ENCODE measurements at regions not wholly inside any gene's neighbourhood (a gene's known extent, or its start where the extent isn't known, plus 50 kb on each side); places are given as distances from the start of the nearest gene placed in this dataset.

DNA sequence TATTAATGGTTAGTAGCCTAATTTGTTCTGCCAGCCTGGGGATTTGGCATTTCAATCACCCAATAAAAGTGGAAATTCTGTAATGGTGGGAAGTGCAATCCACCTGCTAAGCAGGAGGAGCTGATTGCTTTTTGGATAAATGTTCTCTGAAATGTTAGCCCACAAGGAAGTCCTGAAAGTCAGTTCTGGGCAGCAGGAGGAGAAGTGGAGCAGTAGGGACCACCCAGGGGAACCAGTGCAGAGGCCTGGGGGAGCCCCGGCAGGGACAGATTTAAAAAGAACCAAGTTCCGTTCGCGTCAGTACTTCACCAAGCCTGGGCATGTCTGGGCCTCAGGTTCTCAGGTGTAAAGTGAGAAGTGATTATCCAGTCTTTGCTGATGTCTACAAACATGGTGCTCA, 248.5 kb upstream of the RAB6C start:
- DNase-seq: no peak

DNA sequence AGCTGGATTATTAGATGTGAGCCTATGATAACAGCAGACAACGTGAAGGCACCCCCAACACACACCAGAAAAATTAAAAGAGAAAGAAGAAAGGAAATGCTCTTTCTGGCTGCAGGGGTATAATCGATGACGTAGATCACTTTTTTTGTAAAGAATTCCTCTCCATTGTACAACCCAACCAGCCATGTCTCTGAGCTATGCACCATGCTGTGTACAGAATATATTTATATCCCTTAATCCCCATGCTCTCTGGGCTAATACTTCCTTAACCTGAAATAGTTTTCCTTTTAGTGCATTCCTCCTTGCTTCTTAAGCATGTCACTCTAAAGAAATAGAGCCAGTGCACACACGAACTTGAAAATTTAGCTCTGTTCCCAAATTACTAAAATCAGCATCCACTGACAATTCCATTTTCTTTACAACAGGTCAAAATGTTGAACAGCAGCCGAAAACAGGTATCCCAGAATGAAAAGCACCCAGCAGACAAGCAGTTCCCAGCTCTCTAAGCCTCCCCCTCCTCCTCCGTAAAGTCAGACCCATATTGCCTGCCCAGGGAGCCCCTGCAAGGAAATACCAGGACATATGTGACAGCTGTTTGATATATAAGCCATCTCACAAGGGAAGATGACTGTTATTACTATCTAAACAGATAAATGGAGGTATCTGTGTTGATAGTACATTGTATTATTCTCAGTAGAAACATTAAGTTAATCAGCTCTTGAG, 247.4 kb upstream of the RAB6C start:
- DNase-seq: no peak

DNA sequence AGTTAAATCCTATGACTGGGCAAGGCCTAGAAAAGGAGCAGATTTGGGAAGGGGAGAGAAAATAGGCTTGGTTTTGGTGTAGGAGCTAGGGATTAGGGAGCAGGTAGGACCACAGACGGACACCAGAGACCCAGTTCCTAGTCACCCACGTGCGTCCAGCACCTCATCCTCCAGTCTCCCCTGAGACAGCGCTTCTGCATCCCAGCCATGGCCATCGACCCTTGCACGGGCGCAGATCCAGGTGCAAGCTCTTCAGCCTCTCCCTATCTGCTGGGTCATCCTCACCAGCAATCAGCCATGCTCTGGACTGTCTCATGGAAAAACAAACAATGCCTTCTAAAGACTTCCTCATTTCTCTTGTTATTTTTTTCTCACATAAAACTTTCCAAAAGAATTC, 246.8 kb upstream of the RAB6C start:
- no peak for DNase-seq

DNA sequence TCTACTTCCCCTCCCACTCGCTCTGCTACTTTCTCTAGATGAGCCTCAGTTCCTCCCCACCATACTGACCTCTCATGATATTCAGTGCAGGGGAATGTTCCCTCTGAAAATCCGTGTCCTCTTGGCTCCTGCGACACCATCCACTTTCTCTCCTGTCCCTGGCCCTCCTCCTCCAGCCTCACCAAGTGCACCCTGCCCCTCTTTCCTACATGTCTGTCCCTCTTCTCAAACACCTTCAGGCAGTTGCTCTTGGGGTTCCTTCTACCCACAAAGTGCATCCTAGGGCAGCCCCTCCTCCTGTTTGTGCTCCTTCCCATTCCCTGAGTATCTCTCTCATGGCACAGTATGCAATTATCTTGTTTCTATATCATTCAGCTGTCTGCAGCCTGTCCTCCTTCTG, 246.4 kb upstream of the RAB6C start:
- DNase-seq: no peak

DNA sequence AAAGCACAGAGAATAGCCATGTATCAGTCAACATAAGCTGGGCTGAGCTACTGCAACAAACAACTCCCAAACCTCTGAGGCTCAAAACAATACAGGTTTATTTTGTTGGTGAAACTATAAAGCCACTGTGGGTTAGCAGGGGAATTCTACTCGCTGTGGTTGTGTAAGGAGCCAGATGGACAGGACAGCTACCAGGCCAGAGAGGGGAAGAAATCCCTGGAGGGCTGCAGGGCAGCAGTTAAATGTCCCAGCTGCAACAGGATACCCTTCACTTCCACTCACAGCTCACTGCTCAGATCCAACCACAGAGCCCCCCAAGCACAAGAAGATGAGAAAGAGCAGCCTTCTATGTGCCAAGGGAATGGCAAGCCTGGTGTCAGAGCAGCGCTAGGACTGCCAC, 245.9 kb upstream of the RAB6C start:
- DNase-seq: no peak

DNA sequence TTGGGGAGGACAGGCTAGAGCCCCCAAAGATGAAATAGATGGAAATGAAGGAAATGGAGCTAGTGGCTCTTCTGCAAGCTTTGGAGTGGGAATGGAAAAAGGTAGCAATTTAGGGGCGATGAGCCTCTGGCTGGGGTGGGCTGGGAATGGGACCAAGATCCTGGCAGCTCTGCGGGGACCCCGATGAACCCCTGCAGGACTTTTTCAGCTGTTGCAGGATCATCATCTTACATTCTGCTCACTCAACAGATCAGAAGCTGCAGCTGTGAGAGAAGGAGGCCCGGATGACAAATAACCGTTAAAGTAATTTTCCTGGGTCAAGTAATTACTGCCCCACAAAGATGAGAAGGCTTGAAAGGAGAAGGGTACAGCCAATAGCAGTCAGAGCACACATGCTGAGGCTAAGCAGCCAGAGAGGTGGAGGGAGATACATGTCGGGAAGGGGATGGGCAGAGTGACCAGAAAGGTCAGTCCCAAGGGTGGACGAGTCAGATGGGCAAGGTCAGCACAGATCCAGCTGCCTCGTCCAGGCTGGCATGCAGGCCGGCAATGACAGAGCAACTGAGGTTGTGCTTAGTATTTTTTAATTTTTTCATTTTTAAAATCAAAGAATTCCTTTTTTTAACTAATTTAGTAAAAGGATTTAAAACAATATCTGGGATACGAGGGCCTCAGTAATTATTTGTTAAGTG, 245.0 kb upstream of the RAB6C start:
- DNase-seq: no peak

DNA sequence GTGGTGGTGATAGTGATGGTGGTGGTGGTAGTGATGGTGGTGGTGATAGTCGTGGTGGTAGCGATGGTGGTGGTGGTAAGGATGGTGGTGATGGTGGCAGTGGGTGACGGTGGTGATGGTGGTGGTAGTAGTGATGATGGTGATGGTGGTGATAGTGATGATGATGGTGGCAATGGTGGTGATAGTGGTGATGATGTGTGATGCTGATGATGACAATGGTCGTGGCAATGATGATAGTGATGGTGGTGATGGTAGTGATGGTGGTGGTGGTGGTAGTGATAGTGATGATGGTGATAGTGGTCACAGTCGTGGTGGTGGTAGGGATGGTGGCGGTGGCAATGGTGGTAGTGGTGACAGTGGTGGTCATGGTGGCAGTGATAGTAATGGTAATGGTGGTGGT, 243.9 kb upstream of the RAB6C start:
- no peak for DNase-seq

DNA sequence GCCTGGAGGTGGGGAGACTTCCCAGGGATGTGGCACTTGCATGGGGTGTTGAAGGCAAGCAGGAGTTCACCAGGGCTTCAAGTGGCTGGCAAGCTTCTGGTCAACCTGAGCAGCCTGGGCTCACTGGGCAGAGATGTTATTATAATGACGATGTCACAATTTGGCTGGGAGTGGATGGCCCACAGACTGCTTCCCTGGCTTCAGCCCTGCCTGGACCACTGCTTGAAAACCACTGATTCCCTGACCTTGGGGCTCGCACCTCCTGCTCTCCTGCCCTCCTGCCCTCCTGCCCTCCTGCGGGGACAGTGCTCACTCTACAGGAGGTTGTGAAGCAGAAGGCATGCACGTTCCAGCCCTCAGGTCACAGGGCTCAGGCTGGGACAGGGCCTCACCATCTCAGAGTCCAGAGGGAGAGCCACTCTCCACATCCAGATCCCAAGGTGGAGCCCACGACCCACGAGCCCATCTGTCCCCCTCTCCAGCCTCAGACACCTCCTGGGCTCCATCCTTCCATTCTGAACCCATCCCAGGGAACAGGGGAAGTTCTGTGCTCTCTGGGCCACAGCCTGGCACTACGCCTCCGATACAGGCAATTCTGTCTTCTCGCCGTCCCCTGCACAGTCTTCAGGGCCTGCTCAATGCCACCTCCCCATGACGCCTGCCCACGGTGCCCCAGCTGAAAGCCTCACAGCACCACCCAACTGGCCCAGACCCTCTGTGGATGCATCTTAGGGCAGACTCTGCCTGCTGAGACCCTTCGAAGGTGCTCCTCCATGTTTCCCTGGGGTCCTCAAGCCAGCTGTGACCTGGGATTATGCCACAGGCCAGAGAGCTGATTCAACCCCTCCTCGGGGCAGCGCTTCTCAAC, 241.6 kb upstream of the RAB6C start:
- no peak for DNase-seq

DNA sequence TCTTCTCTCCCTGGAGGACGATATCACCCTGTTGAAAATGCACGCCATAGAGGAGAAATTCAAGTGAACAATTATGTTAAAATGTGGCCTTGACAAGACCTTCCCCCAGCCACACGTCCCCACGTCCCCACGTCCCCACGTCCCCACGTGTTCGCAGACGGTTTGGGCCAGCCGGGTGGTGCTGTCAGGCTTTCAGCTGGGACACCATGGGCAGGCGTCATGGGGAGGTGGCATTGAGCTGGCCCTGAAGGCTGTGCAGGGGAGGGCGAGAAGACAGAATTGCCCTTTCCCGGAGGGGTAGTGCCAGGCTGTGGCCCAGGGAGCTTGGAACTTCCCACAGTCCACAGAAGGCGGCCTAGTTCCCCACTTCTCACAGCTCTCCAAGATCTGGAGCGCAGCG, 240.7 kb upstream of the RAB6C start:
- no peak for DNase-seq

DNA sequence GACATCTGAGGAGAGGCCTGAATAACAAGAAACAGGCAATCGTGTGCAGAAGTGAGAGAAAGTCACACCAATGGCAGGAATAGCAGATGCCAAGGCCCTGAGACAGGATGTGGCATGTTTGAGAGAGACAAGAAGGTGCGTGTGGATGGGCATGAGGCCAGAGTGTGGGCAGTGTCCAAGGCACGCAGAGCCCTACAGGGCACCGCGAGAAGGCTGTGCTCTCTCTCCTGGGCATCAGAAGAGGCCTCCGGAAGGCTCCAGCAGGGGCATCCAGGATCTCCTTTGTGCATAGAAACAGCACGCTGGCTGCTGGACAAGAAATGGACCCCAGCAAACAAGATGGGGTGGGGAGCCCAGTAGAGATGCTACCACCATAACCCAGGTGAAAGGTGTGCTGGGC, 239.0 kb upstream of the RAB6C start:
- DNase-seq: no peak

DNA sequence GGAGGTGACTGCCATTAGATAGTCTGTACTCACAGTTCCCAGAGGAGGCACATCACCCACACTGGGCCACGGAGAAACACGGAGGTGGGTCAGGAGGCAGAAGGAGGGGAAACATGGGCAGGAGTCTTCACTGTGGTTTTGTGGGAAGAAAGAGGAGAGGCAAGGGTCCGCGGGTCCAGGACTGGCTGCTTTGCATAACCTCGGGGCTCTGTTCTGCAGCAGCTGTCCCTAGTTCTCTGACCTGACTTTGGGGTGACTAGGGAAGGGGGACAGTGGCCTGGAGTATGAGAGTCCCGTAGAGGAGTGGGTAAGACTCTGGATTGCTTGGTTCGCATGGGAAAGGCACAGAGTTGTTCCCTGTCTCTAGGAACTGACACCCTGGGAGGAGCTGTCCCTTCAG, 238.3 kb upstream of the RAB6C start:
- no peak for DNase-seq

DNA sequence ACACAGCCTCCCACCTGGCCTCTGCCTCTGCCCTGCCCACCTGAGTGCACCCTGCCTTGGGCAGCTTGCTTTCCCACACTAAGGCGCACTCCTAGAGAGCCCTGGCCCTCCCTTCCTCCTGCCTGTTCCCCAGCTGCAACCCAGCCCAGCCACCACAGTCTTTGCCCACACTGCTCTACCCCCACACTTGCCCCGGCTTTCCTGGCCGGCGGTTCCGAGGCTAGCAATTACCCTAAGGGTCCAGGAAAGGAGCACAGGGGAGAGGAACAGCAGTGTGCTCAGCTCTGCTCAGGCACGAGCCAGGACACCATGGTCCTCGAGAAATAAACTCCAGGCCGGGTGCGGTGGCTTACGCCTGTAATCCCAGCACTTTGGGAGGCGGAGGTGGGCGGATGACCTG, 237.8 kb upstream of the RAB6C start:
- no peak for DNase-seq

DNA sequence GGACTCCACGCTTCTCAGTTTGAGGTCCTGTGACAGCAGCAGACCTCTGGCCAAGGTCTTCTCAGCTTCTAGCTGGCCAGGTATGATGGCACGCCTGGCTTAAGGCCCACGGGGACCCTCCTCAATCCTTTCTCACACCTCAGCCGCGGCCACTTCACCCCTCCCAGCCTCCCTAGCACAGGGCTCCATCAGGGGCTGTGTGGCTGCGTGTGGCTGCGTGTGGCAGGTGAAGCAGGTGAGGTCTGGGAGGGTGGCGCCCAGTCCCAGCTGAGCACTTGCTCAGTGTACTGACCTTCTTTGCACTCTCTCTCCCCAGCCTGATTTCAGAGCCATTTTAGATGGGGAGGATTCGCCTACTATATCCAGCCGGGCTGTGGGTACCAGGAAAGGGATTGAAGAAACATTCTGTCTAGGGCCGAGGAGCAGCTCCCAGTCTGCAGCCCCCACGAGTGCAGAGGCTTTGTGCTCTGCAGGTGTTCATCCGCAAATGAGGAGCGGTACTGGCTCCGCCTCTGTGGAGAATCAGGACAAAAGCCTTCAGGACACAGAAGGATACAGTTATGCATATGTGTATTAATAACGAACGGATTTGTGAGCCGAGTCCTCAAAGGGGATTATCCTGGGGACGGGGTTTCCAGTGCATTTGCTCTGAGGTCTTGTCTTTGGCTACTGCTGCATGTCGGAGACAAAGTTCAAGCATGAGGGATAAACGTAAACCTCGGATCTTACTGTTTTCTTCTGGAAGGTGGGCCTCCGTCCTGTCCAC, 236.9 kb upstream of the RAB6C start:
- no peak for DNase-seq

DNA sequence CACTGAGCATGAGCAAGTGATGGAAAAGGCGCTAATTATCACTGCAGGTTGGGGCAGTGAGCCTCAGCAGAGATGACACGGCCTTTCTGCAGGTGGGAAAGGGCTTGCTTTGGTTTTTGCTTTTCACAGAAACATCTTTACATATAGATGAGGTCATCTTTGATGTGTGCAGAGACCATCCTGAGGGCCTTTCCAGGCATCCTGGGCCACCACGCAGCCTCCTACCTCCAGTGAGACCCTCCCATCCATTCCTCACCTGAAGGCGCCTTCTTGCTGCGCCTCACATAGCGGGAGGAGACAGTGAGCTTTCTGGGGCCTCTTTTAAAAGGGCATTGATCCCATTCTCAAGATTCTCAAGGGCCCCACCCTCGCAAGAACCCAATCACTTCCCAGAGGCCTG, 235.3 kb upstream of the RAB6C start:
- no peak for DNase-seq

DNA sequence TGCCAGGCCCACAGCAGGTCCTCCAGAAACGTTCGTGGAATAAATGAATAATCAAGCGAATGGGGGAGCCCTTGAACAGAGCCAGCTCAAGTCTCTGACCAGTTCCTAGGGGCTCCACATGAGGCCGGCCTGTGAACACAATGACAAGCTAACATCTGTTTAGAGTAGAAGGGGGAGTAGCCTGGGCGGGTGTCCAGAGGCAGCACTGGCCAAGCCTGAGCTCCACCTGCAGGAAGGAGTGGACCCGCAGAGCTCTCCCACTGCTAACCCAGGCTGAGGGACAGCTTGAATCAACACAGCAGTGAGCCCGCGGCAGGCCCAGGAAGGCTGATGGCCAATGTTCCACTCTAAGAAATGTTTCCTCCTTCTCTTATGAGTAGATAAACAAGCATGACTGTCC, 234.8 kb upstream of the RAB6C start:
- peak; percentile 76 for DNase-seq

DNA sequence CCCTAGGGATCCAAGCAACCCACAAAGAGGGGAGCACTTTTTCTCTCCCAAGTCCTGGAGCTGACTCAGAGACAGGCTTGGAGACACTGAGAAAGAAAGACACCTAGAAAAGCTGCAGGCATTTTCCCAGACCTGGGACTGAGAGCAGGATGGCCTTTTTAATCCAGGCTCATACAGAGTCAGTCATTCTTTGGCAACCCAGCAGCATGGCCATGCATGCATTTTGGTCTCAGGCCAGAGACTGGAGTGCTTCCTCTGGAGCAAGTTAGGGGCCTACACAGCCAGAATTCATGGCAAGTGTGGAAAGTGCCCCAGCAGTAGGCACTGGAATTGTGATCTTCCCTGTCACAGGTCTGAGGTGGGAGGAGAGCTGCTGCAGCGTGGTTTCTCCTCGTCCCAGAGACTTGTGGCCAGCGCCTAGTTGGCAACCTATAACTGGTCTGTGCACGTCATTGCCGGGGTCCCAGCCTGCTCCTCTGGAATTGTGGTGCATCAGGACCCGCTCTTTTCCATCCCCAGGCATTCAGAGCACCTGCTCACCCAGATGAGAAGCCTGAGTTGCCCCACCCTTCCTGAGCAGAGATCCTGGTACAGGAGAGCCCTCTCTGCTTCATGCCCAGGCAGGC, 231.9 kb upstream of the RAB6C start:
- no peak for DNase-seq

DNA sequence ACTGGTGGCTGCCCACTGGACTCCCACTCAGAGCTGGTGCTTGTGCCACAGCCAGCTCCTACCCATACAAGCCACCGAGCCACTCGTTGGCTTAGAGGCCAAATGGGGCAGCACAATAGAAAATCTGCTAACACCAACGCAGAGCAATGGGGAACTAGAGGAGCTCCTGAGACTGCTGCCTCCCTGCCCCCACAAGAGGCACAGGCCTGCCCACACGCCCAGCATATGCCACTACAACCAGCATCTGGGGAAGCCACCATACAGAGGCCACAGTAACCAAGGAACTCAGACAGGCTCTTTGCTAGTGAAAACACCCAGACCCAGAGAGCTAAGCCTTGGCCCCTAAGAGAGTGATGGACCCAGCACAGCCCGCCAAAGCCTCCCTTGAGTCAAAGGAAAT, 231.2 kb upstream of the RAB6C start:
- no peak for DNase-seq

DNA sequence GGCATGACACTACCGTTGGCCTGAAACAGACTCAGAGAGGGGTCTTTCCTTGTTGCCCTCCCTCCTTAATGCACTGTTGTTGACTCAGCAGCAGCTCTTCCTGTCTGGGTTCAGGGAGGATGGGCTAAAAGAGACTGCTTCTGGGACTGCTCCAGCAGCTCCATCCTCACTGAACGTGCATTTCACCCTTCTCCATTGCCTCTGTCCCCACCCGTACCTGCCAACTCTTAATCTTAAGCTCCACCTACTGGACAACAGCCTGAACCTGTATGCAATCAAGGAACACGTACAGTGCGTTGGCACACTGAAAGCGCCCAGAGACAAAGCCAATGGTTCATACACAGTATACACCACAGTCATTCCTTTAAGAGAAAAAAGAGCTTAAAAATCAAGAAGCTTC, 230.8 kb upstream of the RAB6C start:
- no peak for DNase-seq

DNA sequence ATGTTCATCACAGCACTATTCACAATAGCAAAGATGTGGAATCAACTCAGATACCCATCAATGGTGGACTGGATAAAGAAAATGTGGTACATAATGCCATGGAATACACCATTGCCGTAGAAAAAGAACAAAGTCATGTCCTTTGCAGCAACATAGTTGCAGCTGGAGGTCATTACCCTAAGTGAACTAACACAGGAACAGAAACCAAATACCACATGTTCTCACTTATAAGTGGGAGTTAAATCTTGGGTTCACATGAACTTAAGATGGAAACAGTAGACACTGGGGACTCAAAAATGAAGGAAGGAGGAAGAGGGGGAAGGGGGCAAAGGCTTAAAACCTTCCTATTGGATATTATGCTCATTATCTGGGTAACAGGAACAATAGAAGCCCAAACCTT, 228.1 kb upstream of the RAB6C start:
- DNase-seq: no peak

DNA sequence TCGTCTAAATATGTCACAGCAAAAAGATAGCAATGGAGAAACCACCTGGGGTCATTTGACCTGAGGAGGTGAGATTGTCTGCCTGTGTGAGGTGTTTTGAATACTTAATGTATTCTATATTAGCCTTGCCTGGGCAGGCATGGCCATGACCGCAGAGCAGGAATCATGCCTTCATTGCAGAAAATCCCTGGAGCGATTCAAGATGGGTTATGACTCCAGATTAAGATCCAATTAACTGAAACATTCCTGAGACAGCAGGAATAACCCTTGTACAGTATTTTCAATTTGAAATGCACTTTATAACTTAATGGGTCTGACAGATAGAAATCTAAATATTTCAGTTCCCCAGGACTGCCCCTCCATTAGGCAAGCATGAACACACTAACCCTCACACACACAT, 227.3 kb upstream of the RAB6C start:
- DNase-seq: peak; percentile 12

DNA sequence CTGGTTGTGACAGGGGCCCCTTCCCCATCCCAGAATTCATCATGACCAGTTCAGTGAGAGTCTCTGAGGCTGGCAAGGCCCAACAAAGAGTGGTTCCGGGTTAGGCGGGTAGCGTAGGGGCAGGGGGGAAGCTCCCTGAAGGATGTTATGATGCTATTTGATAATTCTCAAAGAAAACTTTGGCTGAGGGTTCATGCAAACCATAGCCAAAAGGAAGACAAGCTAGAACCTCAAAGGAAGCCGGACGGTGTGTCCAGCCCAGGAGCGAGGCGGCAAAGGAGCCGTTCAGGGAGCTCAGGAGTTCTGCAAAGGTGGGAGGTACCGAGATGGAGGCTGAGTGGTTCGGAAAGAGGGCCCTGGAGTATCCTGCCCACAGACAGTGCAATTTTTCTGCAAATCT, 226.8 kb upstream of the RAB6C start:
- peak; percentile 11 for DNase-seq

DNA sequence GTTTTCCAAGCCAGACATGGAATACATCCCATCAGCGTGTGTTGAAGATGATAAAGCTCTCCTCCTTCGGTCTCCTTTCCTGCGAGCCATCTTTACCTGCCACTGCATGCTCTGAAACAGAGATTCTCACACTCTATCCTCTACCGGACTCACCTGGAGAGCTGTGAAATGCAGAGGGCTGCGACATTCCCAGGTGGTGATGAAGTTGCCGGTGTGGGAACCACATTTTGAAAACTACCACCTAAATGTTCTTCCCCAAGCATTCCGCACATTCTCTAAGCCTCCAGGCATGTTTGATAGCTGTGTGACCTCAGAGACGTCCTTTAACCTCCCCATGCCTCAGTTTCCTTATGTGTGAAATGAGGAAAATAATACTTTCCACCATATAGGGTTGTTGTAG, 226.2 kb upstream of the RAB6C start:
- peak; percentile 5 for DNase-seq

DNA sequence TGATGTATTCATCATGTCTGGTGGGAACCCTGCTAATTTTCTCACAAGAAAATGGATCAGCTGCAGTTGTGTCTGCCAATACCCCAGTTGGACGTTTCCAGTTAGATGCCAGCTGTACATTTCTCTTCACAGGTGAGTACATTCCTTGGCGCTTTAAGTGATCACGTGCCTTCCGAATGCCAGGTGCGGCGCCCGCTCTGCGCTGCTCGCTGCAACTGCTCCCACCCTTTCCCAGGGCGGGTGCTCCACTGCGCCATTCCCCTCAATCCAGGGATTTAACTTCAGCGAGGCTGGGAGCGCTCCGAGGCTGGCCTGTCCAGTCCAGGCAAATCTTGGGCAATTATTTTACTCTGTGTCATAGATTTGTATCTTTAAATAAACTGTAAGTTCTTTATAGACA, 225.0 kb upstream of the RAB6C start:
- DNase-seq: peak; percentile 35
